ENCODE measurements at regions not wholly inside any gene's neighbourhood (a gene's known extent, or its start where the extent isn't known, plus 50 kb on each side); places are given as distances from the start of the nearest gene placed in this dataset.

DNA sequence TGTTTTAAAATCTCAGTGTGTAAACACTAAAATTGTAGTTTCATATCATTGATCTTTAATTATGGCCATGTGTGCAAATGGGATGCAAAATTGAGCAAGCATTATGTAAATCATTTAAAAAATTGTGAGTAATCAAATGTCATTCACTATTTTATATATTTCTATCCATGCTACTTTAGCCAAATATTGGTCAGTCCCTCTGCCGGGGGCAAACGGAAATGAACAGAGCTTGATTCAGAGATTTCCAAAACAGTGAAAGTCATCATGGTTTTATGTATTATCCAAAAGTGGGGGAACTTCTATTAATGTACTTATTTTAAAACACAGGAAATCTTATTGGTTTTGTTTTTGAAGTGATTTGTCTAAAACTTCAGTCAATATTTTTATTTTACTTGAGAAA lies 219.1 kb downstream of the IRS2 start:
- Mint-ChIP-seq H3K4me1 (peaks cover 11% of the 10 kb centered on the region), H3K27me3 (ENCODE audit: low read depth in 3 of 3) (peaks cover 0 to 4% (median 2%) of the 10 kb centered on the region in 3 donors), H3K36me3 (no peaks in the 10 kb centered on the region), H3K27ac (no peak overlapping the region), H3K9me3 (peaks cover 0 to 6% (median 3%) of the 10 kb centered on the region in 7 donors), H3K4me3 (no peak overlapping the region)
- no peaks in the 10 kb centered on the region for H3K36me3 ChIP-seq (replicated peaks in 1 of 2; ENCODE audit: control insufficient read depth in 1 of 2, insufficient read depth in 2 of 2, low read length in 2 of 2)
- H3K4me1 ChIP-seq (ENCODE audit: control insufficient read depth in 1 of 2, insufficient read depth in 2 of 2, low read length in 2 of 2): peaks cover 0 to 7% of the 10 kb centered on the region in 2 donors
- no CpG with 5 or more reads among the region's 2 CpGs for WGBS (ENCODE audit: insufficient coverage)
- H2AFZ ChIP-seq (ENCODE audit: insufficient read depth, low read depth, low read length, poor library complexity, severe bottlenecking): no peak overlapping the region
- TF ChIP-seq, protein P1, sequence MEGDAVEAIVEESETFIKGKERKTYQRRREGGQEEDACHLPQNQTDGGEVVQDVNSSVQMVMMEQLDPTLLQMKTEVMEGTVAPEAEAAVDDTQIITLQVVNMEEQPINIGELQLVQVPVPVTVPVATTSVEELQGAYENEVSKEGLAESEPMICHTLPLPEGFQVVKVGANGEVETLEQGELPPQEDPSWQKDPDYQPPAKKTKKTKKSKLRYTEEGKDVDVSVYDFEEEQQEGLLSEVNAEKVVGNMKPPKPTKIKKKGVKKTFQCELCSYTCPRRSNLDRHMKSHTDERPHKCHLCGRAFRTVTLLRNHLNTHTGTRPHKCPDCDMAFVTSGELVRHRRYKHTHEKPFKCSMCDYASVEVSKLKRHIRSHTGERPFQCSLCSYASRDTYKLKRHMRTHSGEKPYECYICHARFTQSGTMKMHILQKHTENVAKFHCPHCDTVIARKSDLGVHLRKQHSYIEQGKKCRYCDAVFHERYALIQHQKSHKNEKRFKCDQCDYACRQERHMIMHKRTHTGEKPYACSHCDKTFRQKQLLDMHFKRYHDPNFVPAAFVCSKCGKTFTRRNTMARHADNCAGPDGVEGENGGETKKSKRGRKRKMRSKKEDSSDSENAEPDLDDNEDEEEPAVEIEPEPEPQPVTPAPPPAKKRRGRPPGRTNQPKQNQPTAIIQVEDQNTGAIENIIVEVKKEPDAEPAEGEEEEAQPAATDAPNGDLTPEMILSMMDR (IDR thresholded peaks at IDR 0.05): no peak
- H3K9ac ChIP-seq (ENCODE audit: insufficient read depth, low read length, poor library complexity, severe bottlenecking): no peak overlapping the region
- H4K20me1 ChIP-seq (ENCODE audit: insufficient read depth, low read length): no peaks in the 10 kb centered on the region
- H3K27ac ChIP-seq (ENCODE audit: low read depth in 1 of 2, low read length in 2 of 2): no peak overlapping the region
- H3K79me2 ChIP-seq (ENCODE audit: insufficient read depth, low read length): no peaks in the 10 kb centered on the region
- intact Hi-C loops (cut with micrococcal nuclease): no loop called here
- H3K9me3 ChIP-seq (replicated peaks in 1 of 2; ENCODE audit: control insufficient read depth in 1 of 2, insufficient read depth in 1 of 2, low read length in 2 of 2): no peaks in the 10 kb centered on the region
- no peaks in the 10 kb centered on the region for H3K27me3 ChIP-seq (ENCODE audit: control insufficient read depth in 2 of 2, insufficient read depth in 2 of 2, low read length in 2 of 2)
- H3K4me3 ChIP-seq (replicated peaks in 1 of 3; ENCODE audit: low read depth in 2 of 3, low read length in 3 of 3): no peak overlapping the region
- no peak for DNase-seq
- no peak overlapping the region for H3K4me2 ChIP-seq (replicated peaks; ENCODE audit: extremely low read depth, low read length, poor library complexity, severe bottlenecking)

DNA sequence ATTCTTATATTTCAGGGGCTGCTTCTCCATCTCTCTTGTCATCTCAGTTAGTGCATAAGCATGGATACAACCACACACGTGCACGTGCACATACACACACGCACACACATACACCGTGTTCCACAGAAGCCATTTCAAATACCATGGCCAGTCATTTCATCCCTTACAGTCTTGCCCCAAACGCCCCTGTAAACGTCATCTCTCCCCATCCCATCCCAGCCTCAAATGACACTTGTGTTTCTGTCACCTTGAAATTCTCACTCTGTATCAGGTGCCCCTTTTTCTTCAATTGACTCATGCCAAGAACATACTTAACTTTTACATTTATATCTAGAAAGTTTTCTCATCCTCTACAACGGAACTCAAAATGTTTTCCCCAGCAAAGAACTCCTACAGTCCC lies 220.5 kb downstream of the IRS2 start:
- Histone ChIP-seq H3K4me1 (ENCODE audit: control insufficient read depth in 1 of 2, insufficient read depth in 2 of 2, low read length in 2 of 2) (peaks cover 0 to 7% of the 10 kb centered on the region in 2 donors), H3K27me3 (ENCODE audit: control insufficient read depth in 2 of 2, insufficient read depth in 2 of 2, low read length in 2 of 2) (no peaks in the 10 kb centered on the region), H3K9ac (ENCODE audit: insufficient read depth, low read length, poor library complexity, severe bottlenecking) (no peak overlapping the region), H3K27ac (ENCODE audit: low read depth in 1 of 2, low read length in 2 of 2) (no peak overlapping the region), H3K36me3 (replicated peaks in 1 of 2; ENCODE audit: control insufficient read depth in 1 of 2, insufficient read depth in 2 of 2, low read length in 2 of 2) (no peaks in the 10 kb centered on the region), H3K4me2 (replicated peaks; ENCODE audit: extremely low read depth, low read length, poor library complexity, severe bottlenecking) (no peak overlapping the region), H3K4me3 (replicated peaks in 1 of 3; ENCODE audit: low read depth in 2 of 3, low read length in 3 of 3) (no peak overlapping the region), H3K9me3 (replicated peaks in 1 of 2; ENCODE audit: control insufficient read depth in 1 of 2, insufficient read depth in 1 of 2, low read length in 2 of 2) (no peaks in the 10 kb centered on the region), H2AFZ (ENCODE audit: insufficient read depth, low read depth, low read length, poor library complexity, severe bottlenecking) (no peak overlapping the region), H3K79me2 (ENCODE audit: insufficient read depth, low read length) (no peaks in the 10 kb centered on the region), H4K20me1 (ENCODE audit: insufficient read depth, low read length) (no peaks in the 10 kb centered on the region)
- DNase-seq: no peak
- H3K36me3 Mint-ChIP-seq: no peaks in the 10 kb centered on the region
- 97% methylated on average over 7 of the region's 7 CpGs for WGBS (ENCODE audit: insufficient coverage)
- H3K27ac Mint-ChIP-seq: no peak overlapping the region
- H3K9me3 Mint-ChIP-seq: peaks cover 0 to 6% (median 4%) of the 10 kb centered on the region in 7 donors
- H3K4me1 Mint-ChIP-seq: peaks cover 10% of the 10 kb centered on the region
- TF ChIP-seq, protein P1 (IDR thresholded peaks at IDR 0.05): no peak
- H3K27me3 Mint-ChIP-seq (ENCODE audit: low read depth in 3 of 3): peaks cover 0 to 4% (median 2%) of the 10 kb centered on the region in 3 donors
- intact Hi-C loops (cut with micrococcal nuclease): no loop called here
- H3K4me3 Mint-ChIP-seq: no peak overlapping the region

Measured in CD14-positive monocyte (primary cell).